ENCODE measurements at regions not wholly inside any gene's neighbourhood (a gene's known extent, or its start where the extent isn't known, plus 50 kb on each side); places are given as distances from the start of the nearest gene placed in this dataset.

GRCh38 chr1:30036229-30036547 is 687.2 kb downstream of the MATN1 start:
- TF ChIP-seq, protein P1, sequence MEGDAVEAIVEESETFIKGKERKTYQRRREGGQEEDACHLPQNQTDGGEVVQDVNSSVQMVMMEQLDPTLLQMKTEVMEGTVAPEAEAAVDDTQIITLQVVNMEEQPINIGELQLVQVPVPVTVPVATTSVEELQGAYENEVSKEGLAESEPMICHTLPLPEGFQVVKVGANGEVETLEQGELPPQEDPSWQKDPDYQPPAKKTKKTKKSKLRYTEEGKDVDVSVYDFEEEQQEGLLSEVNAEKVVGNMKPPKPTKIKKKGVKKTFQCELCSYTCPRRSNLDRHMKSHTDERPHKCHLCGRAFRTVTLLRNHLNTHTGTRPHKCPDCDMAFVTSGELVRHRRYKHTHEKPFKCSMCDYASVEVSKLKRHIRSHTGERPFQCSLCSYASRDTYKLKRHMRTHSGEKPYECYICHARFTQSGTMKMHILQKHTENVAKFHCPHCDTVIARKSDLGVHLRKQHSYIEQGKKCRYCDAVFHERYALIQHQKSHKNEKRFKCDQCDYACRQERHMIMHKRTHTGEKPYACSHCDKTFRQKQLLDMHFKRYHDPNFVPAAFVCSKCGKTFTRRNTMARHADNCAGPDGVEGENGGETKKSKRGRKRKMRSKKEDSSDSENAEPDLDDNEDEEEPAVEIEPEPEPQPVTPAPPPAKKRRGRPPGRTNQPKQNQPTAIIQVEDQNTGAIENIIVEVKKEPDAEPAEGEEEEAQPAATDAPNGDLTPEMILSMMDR (IDR thresholded peaks at IDR 0.05) = no peak
- no peak for TF ChIP-seq POLR2A (IDR thresholded peaks at IDR 0.05)
